Osteoblast (primary cell): ENCODE measurements at regions not wholly inside any gene's neighbourhood (a gene's known extent, or its start where the extent isn't known, plus 50 kb on each side); places are given as distances from the start of the nearest gene placed in this dataset.
A peak's percentile ranks its signal among the peaks of the same experiment; 100 is the strongest.

Experiments used
- DNase-seq: peaks from one replicate; pipeline ENCODE4 v3.0.0; 2011; ENCODE audit warnings: low spot score, mixed read lengths; ENCODE audit not compliant: insufficient read length; ENCODE audit errors: missing footprints
- H2AFZ ChIP-seq: 2 replicates; pipeline ENCODE4 v1.6.0; 2011; ENCODE audit warnings: mild to moderate bottlenecking, low read length
- H3K27ac ChIP-seq: 2 replicates; pipeline ENCODE4 v1.5.1; 2011; ENCODE audit warnings: mild to moderate bottlenecking, low read depth, low read length, moderate library complexity
- H3K27me3 ChIP-seq: 2 replicates; pipeline ENCODE4 v1.6.0; 2012; ENCODE audit warnings: mild to moderate bottlenecking, control low read depth, inconsistent platforms, low read length, moderate library complexity; ENCODE audit not compliant: insufficient read depth
- H3K36me3 ChIP-seq: 2 replicates; pipeline ENCODE4 v1.5.1; 2011; ENCODE audit warnings: mild to moderate bottlenecking, low read length, control low read depth, moderate library complexity; ENCODE audit not compliant: insufficient read depth
- H3K4me1 ChIP-seq: 2 replicates; pipeline ENCODE4 v1.5.1; 2011; ENCODE audit warnings: mild to moderate bottlenecking, low read length, control low read depth, moderate library complexity; ENCODE audit not compliant: insufficient read depth
- H3K4me2 ChIP-seq: 2 replicates; pipeline ENCODE4 v1.6.0; 2011; ENCODE audit warnings: mild to moderate bottlenecking, low read length; ENCODE audit not compliant: insufficient read depth
- H3K4me3 ChIP-seq: fragments of 200-600 bp; sonication (generic); 3 replicates; pipeline ENCODE4 v1.5.1; 2012; ENCODE audit warnings: mild to moderate bottlenecking, low read length, inconsistent platforms; ENCODE audit not compliant: insufficient read depth
- H3K79me2 ChIP-seq: 2 replicates; pipeline ENCODE4 v1.6.0; 2012; ENCODE audit warnings: mild to moderate bottlenecking, low read length, control low read depth, inconsistent platforms; ENCODE audit not compliant: insufficient read depth
- H3K9me3 ChIP-seq: 2 replicates; pipeline ENCODE4 v1.5.1; 2011; ENCODE audit warnings: low read depth, low read length, control low read depth
- H4K20me1 ChIP-seq: 2 replicates; pipeline ENCODE4 v1.6.0; 2012; ENCODE audit warnings: mild to moderate bottlenecking, low read length, control low read depth; ENCODE audit not compliant: insufficient read depth
- TF ChIP-seq, protein P1 (sequence below): IDR thresholded peaks from 2 replicates; pipeline ENCODE4 v1.5.1; 2011; ENCODE audit warnings: mild to moderate bottlenecking, low read depth, low read length, moderate library complexity; ENCODE audit errors: extremely low read depth

DNA sequence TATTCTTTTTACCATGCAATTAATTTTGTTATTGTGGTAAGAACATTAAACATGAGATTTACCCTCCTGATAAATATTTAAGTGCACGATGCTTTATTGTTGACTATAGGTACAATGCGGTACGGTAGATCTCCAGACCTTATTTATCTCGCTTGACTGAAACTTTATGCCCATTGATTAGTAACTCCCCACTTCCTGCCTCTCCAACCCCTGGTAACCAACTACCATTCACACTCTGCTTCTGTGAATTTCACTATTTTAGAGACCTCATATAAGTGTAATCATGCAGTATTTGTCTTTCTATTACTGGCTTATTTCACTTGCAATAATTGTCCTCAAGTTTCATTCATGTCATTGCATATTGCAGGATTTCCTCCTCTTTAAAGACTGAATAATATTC lies 195.7 kb upstream of the ID2 start:
- Histone ChIP-seq H3K36me3 (no peaks in the 10 kb centered on the region), H3K27ac (no peak overlapping the region), H2AFZ (no peak overlapping the region), H3K4me2 (no peak overlapping the region), H3K4me3 (no peak overlapping the region), H3K4me1 (no peaks in the 10 kb centered on the region), H3K79me2 (no peaks in the 10 kb centered on the region), H3K9me3 (no peaks in the 10 kb centered on the region), H3K27me3 (peaks cover 1% of the 10 kb centered on the region), H4K20me1 (no peaks in the 10 kb centered on the region)
- DNase-seq, result no peak
- TF ChIP-seq, protein P1, sequence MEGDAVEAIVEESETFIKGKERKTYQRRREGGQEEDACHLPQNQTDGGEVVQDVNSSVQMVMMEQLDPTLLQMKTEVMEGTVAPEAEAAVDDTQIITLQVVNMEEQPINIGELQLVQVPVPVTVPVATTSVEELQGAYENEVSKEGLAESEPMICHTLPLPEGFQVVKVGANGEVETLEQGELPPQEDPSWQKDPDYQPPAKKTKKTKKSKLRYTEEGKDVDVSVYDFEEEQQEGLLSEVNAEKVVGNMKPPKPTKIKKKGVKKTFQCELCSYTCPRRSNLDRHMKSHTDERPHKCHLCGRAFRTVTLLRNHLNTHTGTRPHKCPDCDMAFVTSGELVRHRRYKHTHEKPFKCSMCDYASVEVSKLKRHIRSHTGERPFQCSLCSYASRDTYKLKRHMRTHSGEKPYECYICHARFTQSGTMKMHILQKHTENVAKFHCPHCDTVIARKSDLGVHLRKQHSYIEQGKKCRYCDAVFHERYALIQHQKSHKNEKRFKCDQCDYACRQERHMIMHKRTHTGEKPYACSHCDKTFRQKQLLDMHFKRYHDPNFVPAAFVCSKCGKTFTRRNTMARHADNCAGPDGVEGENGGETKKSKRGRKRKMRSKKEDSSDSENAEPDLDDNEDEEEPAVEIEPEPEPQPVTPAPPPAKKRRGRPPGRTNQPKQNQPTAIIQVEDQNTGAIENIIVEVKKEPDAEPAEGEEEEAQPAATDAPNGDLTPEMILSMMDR, result no peak

DNA sequence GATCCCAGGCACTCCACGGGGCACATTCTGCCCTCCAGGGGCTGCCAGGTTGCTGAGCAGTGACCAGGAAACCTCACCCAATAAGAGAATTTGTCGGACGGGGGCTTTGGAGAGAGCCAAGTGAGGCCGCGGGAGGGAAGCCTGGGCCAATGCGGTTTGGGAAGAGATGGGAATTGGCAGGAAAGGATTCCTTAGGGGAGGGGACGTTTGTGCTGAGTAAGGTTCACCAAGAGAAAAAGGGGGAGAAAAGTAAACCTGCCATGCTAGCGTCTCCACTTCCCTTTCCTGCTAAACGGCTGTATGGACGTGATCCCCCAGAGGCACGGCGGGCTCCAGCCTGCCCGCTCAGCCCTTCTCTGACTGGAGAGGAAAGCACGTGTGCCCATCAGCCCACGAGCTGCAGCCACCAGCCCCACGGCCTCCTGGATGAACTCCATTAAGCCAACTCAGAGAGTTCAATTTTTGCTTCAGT lies 194.4 kb upstream of the ID2 start:
- Histone ChIP-seq H3K4me2 (peak overlapping the region; percentile 58), H3K27ac (no peak overlapping the region), H2AFZ (peak overlapping the region; percentile 61), H3K36me3 (no peaks in the 10 kb centered on the region), H3K4me3 (peak overlapping the region; percentile 24), H3K27me3 (peaks cover 5% of the 10 kb centered on the region), H4K20me1 (no peaks in the 10 kb centered on the region), H3K79me2 (no peaks in the 10 kb centered on the region), H3K4me1 (no peaks in the 10 kb centered on the region), H3K9me3 (no peaks in the 10 kb centered on the region)
- peak; percentile 44 for DNase-seq
- TF ChIP-seq, protein P1, result no peak

DNA sequence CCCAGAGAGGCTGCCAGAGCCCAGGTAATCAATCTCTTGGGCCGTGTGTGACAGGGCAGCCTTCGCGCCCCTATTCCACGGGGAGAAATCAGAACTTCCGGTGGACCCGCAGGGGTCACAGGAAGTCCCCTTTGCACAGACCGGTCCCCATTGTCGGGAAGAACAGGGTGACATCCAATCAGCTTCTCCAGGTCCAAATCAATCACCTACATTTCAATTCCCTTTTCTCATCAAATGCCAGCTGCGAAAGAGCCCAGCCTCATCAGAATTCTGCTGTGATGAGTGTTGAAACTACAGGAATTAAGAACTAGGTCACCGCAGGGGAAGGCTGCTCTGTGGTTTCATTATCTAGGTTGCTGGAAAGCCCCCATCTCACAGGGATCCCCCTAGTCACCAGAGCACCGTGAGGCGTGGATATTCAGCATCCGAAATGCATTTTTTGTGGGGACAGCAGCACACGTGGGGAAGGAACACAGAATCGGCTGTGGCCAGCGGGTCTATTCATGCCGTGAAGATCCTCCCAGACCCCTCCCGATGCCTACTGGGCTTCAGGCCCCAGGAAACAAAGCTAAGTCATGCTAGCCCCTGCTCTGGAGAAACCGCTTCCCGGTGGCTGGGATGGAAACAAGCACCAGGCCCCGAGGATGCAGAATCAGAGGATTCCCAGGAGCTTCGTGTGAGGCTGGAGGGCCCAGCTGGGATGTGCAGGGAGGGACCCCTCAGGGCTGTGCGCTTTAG lies 193.7 kb upstream of the ID2 start:
- no peak overlapping the region for H3K27ac ChIP-seq
- H3K27me3 ChIP-seq, result peaks cover 5% of the 10 kb centered on the region
- H3K4me3 ChIP-seq, result peak overlapping the region; percentile 24
- H2AFZ ChIP-seq, result peak overlapping the region; percentile 61
- no peaks in the 10 kb centered on the region for H3K4me1 ChIP-seq
- H4K20me1 ChIP-seq, result no peaks in the 10 kb centered on the region
- TF ChIP-seq, protein P1, result no peak
- no peaks in the 10 kb centered on the region for H3K36me3 ChIP-seq
- peak; percentile 53 for DNase-seq
- peak overlapping the region; percentile 58 for H3K4me2 ChIP-seq
- no peaks in the 10 kb centered on the region for H3K79me2 ChIP-seq
- H3K9me3 ChIP-seq, result no peaks in the 10 kb centered on the region

DNA sequence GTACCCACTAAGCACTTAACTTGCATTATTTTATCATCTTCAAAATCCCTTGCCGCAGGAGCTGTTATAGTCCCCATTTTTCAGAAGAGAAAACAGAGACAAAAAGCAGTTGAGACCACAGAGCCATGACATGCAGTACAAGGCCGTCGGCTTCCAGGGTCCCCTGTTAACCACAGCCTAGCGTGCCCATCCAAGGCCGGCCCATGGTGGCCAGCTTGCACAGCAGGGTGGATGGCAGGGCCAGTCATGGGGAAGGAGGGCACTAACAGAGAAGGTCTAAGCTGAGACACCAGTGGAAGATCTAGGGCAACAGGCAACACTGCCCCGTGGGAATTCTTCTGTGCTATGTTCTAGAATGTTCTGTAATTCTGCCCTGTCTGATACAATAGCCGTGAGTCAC lies 192.6 kb upstream of the ID2 start:
- Histone ChIP-seq H3K27ac (no peak overlapping the region), H3K4me3 (no peak overlapping the region), H4K20me1 (no peaks in the 10 kb centered on the region), H3K79me2 (no peaks in the 10 kb centered on the region), H3K9me3 (no peaks in the 10 kb centered on the region), H3K36me3 (no peaks in the 10 kb centered on the region), H3K27me3 (peaks cover 5% of the 10 kb centered on the region), H3K4me1 (no peaks in the 10 kb centered on the region), H3K4me2 (no peak overlapping the region), H2AFZ (no peak overlapping the region)
- TF ChIP-seq, protein P1, result no peak
- DNase-seq, result no peak
